HG03025 (cell line): ENCODE measurements at regions not wholly inside any gene's neighbourhood (a gene's known extent, or its start where the extent isn't known, plus 50 kb on each side); places are given as distances from the start of the nearest gene placed in this dataset.

Source experiments
- ATAC-seq: cut with Tn5 transposase; IDR thresholded peaks from one replicate; pipeline ENCODE4 v1.9.1; 2021; ENCODE audit warnings: mild to moderate bottlenecking, moderate library complexity; ENCODE audit not compliant: unreplicated experiment, low FRiP score

- no peak for ATAC-seq
Measured at GRCh38 chr12:115859231-115859630, 418.3 kb downstream of the MED13L start.

- no peak for ATAC-seq
Measured at GRCh38 chr12:115857923-115858322, 419.6 kb downstream of the MED13L start.

- no peak for ATAC-seq
Measured at GRCh38 chr12:115857160-115857920, 420.2 kb downstream of the MED13L start.

- ATAC-seq: no peak
Measured at GRCh38 chr12:115852054-115852453, 425.4 kb downstream of the MED13L start.

GRCh38 chr12:115850957-115851356 is 426.5 kb downstream of the MED13L start:
- ATAC-seq: no peak

- ATAC-seq: no peak
Measured at GRCh38 chr12:115849262-115849943, 428.1 kb downstream of the MED13L start.

- ATAC-seq: no peak
Measured at GRCh38 chr12:115847398-115847797, 430.1 kb downstream of the MED13L start.

GRCh38 chr12:115846516-115846915 is 431.0 kb downstream of the MED13L start:
- no peak for ATAC-seq

GRCh38 chr12:115840159-115840558 is 437.3 kb downstream of the MED13L start:
- ATAC-seq: no peak

- no peak for ATAC-seq
Measured at GRCh38 chr12:115838952-115839351, 438.5 kb downstream of the MED13L start.

- ATAC-seq: no peak
Measured at GRCh38 chr12:115837220-115837619, 440.3 kb downstream of the MED13L start.

GRCh38 chr12:115835445-115835844 is 442.0 kb downstream of the MED13L start:
- no peak for ATAC-seq

- no peak for ATAC-seq
Measured at GRCh38 chr12:115833704-115834103, 443.8 kb downstream of the MED13L start.

- no peak for ATAC-seq
Measured at GRCh38 chr12:115830633-115831032, 446.9 kb downstream of the MED13L start.

- no peak for ATAC-seq
Measured at GRCh38 chr12:115830070-115830469, 447.4 kb downstream of the MED13L start.

GRCh38 chr12:115828168-115828567 is 449.3 kb downstream of the MED13L start:
- ATAC-seq: no peak

GRCh38 chr12:115824936-115825602 is 452.4 kb downstream of the MED13L start:
- no peak for ATAC-seq

GRCh38 chr12:115823635-115824034 is 453.9 kb downstream of the MED13L start:
- no peak for ATAC-seq

- ATAC-seq: no peak
Measured at GRCh38 chr12:115820656-115821055, 456.8 kb downstream of the MED13L start.

- ATAC-seq: no peak
Measured at GRCh38 chr12:115818973-115819372, 458.5 kb downstream of the MED13L start.

- no peak for ATAC-seq
Measured at GRCh38 chr12:115817389-115817788, 460.1 kb downstream of the MED13L start.
